GM21528 (cell line): ENCODE measurements at regions not wholly inside any gene's neighbourhood (a gene's known extent, or its start where the extent isn't known, plus 50 kb on each side); places are given as distances from the start of the nearest gene placed in this dataset.

ENCODE experiments used
- ATAC-seq: cut with Tn5 transposase; IDR thresholded peaks from one replicate; pipeline ENCODE4 v1.9.1; 2021; ENCODE audit warnings: mild to moderate bottlenecking, moderate library complexity; ENCODE audit not compliant: unreplicated experiment, low FRiP score

DNA sequence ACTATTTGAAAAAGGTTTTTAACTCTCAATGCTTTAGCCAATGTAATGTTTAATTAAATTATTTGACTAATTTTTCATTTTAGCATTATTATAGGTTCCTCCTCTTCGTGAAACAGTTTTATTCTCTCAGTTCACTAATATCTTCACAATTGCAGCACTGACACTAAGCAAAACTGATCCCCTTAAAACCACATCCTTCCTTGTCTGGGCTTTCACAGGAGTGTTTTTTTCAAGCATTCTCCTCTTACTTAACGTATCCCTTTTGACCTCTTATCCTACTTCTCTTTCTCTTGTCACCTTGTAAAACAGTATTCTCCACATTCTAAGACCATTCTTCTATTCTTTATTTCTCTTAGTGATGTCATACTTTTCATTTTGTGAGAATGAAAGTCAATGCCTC is 112.8 kb downstream of the DSC3 start:
- no peak for ATAC-seq

DNA sequence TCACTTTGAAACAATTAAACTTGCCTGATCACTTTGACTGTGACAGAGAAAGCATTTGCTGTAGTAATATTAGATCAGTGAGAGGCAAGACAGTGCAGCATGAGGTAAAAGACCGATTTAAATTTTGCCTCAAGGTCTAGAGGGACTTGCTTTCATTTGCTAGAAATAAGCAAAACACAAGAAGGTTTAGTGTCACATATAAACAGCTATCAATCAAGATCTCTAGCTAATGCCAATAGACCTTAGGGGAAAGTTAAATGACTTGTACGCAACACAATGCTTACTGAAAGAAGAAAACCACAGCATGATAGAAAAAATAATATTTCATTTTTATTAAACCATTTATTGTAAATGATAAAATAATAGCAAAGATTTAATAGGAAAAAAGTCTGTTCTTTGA is 113.5 kb downstream of the DSC3 start:
- ATAC-seq: no peak

GRCh38 chr18:30927517-30928075 is 114.9 kb downstream of the DSC3 start:
- ATAC-seq: no peak

- no peak for ATAC-seq
Measured at GRCh38 chr18:30927042-30927441, 115.5 kb downstream of the DSC3 start.

- ATAC-seq: no peak
Measured at GRCh38 chr18:30925795-30926194, 116.7 kb downstream of the DSC3 start.

DNA sequence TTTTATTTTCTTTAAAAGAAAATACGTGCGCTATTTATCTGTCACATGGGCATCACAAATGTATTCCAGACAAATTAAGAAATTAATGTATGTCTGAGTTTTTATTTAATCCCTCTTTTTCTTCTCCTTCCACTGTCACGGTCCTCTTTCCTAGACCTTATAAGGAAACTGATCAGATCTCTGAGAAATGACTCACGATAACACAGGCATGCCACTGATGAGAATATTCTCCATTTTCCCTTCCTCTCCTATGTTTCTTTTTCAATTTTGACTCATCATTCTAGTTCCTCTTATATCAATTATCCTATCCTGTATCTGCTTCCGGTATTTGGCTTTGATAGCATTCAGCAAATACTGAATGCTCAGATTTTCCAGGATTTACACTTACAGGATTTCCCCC is 121.8 kb downstream of the DSC3 start:
- ATAC-seq: no peak

DNA sequence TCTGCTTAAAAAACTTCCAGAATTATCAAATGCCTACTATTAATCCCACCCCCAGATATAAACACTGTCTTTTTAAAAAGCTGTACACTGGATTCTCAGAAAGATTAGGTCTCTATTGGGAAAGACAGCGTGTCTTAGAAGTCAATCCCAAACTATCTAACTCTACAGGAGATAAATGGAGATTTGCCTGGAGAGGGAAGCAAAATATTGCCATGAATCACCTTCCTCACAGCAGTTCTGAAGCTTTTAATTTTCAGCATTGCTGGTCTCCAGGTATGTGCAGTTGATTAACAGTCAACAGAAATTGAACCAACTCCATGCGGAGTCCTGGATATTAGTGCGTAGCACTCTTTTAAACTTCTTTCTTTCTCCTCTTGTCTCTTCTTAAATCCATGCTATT is 122.2 kb downstream of the DSC3 start:
- no peak for ATAC-seq

DNA sequence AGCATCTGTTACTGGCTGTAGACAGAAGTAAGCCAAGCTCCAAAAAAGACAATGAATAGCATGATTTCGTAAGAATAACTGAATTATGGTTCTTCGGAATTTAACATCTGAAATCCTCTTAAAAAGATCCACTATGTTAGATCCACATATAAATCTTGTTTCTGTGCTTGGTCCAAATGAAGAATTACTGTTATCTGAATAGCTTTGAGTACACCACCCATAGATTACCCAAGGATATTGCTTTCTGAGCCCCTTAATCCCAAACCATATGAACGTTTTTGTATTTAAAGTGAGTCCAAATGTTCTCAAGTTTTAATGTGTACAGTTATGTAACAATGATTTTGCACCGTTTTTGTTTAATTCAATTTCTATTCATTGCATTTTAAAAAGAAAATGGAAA is 124.9 kb downstream of the DSC3 start:
- no peak for ATAC-seq

GRCh38 chr18:30915336-30915988 is 127.1 kb downstream of the DSC3 start:
- ATAC-seq: no peak

- no peak for ATAC-seq
Measured at GRCh38 chr18:30908381-30908780, 134.2 kb downstream of the DSC3 start.

- no peak for ATAC-seq
Measured at GRCh38 chr18:30903566-30903965, 139.0 kb downstream of the DSC3 start.

GRCh38 chr18:30889519-30890301 is 152.8 kb downstream of the DSC3 start:
- ATAC-seq: no peak

GRCh38 chr18:30888344-30888743 is 154.2 kb downstream of the DSC3 start:
- ATAC-seq: no peak

- ATAC-seq: no peak
Measured at GRCh38 chr18:30886998-30887397, 155.5 kb downstream of the DSC3 start.

- ATAC-seq: no peak
Measured at GRCh38 chr18:30870466-30870865, 172.1 kb downstream of the DSC3 start.

DNA sequence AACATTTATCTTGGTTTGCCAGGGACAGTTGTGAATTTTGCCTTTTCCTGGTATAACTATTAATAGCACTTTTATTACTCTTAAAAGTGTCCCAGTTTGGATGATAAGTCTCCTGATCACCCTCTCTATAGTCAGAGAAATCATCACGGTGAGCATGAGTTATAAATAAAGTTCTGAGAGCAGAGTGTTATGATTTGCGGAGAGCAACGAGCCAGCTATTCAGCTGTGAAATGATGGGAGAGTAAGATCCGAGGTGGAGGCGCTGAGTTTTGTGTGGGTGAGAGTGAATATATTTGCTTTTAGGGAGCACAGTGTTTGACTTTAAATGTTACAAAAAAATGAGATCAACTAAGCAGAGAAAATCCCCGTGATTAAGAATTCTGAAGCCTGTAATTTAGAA is 179.6 kb downstream of the DSC3 start:
- ATAC-seq: no peak

DNA sequence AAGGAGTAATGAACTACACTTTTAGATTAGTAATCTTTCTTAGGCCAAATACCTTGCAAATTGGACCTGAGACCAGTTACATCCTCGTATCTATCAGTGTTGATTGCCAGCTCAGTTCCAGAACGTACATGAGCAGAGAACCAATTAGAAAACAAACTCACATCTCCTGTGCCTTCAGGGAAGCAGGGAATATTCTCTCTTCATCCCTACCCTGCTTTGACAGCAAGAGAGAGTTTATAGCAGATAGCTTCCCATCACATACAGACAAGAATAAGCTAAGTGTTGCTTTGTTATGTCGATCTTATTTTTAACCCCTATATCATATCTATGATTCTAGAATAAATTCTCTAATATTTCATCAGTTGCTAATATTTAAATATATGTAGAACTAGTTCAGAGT is 181.8 kb downstream of the DSC3 start:
- no peak for ATAC-seq

DNA sequence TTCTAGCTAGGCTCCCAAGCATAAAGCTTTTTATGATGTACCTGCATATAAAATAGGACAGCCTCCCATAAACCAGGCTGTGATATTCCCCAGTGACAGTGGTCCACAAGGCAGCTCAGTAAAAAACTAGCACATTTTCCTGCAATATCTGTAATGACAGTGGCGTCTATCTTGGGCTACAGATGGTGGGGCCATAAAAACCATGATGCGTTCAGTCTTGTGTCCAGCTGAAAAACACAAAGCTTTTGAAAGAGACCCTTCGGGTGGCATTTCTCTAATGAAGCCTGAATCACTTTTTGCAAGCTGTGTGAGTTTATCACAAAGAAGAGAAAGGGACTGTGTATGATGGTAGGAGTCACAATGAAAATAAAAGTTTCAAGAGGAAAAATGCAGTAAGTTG is 183.5 kb downstream of the DSC3 start:
- ATAC-seq: no peak

DNA sequence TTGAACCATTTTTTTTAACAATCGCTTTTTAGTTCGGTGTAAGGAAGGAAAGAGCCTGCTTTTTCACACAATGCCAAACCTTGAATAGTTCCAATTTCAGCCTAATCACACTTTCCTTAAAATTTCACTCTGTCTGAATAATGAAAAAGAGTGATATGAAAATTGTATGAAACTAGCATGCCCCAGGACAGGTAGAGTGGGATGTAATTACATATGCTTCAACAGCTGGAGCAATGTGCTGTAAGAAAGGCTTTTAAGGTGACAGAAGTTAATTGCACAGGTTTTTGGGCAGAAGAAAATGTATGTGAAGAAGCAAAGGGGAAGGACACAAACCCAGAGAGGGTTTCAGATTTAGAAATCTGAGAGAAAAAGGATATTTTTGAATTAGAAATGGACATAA is 184.0 kb downstream of the DSC3 start:
- no peak for ATAC-seq

DNA sequence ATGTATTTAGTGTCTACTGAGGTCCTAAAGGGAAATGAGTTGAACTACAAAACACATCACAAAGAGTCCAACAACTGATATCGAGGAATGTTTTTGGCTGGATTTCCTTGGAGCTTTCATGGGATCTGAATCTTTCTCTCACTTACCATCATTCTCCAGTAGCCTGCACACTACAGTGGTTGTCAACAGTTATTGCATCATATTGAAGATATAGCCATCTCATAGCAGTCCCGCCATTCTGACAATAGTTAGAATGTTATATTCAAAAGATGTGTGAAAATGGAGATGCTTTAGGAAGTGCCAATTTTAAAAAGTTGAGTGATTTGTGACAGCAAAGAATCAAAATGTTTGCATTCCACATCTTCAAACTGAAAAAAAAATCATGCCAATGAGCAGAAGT is 186.8 kb downstream of the DSC3 start:
- no peak for ATAC-seq

- no peak for ATAC-seq
Measured at GRCh38 chr18:30852980-30853379, 189.6 kb downstream of the DSC3 start.

DNA sequence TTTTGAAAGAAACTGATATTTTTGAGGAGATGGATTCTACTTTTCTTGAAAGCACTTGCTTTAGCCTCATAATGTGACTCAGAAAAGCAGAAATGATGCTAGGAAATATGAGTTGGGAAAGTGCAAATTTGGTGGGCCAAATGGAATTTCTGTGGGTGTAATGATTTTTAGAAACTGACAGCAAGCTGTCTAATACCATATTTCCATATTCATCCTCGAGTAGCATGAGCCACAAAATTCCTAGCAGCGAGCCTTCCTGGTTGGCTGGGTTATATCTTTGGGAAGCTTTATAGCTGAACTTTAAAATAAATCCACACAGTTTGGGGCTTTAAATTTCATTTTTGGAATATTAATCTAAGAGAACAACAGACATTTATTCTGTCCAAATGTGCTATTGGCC is 190.0 kb downstream of the DSC3 start:
- no peak for ATAC-seq
